ENCODE measurements at regions not wholly inside any gene's neighbourhood (a gene's known extent, or its start where the extent isn't known, plus 50 kb on each side); places are given as distances from the start of the nearest gene placed in this dataset.

- intact Hi-C loops (cut with DNase I, micrococcal nuclease): no loop called here
- no peak overlapping the region for H3K4me3 Mint-ChIP-seq
- H3K4me1 Mint-ChIP-seq (ENCODE audit: low read depth): no peaks in the 10 kb centered on the region
- Histone ChIP-seq H3K4me1 (ENCODE audit: insufficient read depth, low read length) (no peaks in the 10 kb centered on the region), H3K27ac (ENCODE audit: low read depth in 1 of 2, low read length in 2 of 2) (no peak overlapping the region), H3K9me3 (ENCODE audit: control insufficient read depth in 1 of 2, insufficient read depth in 1 of 2, low read length in 2 of 2) (no peaks in the 10 kb centered on the region), H3K4me3 (ENCODE audit: low read length) (no peak overlapping the region), H3K27me3 (ENCODE audit: control insufficient read depth in 1 of 2, insufficient read depth in 2 of 2, low read length in 2 of 2) (peaks cover 0 to 7% of the 10 kb centered on the region in 2 experiments), H3K36me3 (ENCODE audit: insufficient read depth, low read length) (no peaks in the 10 kb centered on the region)
- H3K36me3 Mint-ChIP-seq (ENCODE audit: low read depth): no peaks in the 10 kb centered on the region
- ChIA-PET CTCF (no interaction called here), POLR2A (no interaction called here)
- no peak overlapping the region for H3K27ac Mint-ChIP-seq
- H3K9me3 Mint-ChIP-seq: no peaks in the 10 kb centered on the region
- TF ChIP-seq, protein P1, sequence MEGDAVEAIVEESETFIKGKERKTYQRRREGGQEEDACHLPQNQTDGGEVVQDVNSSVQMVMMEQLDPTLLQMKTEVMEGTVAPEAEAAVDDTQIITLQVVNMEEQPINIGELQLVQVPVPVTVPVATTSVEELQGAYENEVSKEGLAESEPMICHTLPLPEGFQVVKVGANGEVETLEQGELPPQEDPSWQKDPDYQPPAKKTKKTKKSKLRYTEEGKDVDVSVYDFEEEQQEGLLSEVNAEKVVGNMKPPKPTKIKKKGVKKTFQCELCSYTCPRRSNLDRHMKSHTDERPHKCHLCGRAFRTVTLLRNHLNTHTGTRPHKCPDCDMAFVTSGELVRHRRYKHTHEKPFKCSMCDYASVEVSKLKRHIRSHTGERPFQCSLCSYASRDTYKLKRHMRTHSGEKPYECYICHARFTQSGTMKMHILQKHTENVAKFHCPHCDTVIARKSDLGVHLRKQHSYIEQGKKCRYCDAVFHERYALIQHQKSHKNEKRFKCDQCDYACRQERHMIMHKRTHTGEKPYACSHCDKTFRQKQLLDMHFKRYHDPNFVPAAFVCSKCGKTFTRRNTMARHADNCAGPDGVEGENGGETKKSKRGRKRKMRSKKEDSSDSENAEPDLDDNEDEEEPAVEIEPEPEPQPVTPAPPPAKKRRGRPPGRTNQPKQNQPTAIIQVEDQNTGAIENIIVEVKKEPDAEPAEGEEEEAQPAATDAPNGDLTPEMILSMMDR (IDR thresholded peaks at IDR 0.05): no peak
- DNase-seq: no peak
- H3K27me3 Mint-ChIP-seq: peaks cover 28% of the 10 kb centered on the region
- no peak for ATAC-seq (ENCODE audit: poor library complexity)
These were observed 344.8 kb upstream of the NFE2L3 start for GRCh38 chr7:25807086-25807611.

DNA sequence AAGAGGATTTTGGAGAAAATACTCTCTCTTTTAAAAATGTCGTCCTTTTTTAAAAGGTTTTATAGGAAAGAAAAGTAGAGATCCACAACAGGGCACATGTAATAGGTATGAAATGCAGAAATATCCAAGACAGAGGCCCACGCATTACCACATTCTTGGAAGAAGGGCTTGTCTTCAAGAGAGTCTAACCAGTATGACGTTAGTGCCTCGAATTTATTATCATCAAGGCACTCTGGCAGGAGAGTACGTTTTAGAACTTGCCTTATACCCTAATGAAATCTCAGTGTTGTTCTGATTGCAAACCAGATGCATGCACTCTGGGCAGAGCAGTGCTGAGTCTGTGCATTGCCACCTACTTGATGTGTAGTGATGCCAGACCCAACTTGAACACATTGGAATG, 342.6 kb upstream of the NFE2L3 start:
- ChIA-PET POLR2A (no interaction called here), CTCF (no interaction called here)
- TF ChIP-seq, protein P1 (IDR thresholded peaks at IDR 0.05): no peak
- H3K4me3 Mint-ChIP-seq: no peak overlapping the region
- no peak overlapping the region for H3K4me3 ChIP-seq (ENCODE audit: low read length)
- H3K27ac ChIP-seq (ENCODE audit: low read depth in 1 of 2, low read length in 2 of 2): no peak overlapping the region
- H3K27ac Mint-ChIP-seq: no peak overlapping the region
- DNase-seq (no peak), ATAC-seq (ENCODE audit: poor library complexity) (no peak)
- no peaks in the 10 kb centered on the region for H3K4me1 Mint-ChIP-seq (ENCODE audit: low read depth)
- H3K9me3 Mint-ChIP-seq: no peaks in the 10 kb centered on the region
- no peaks in the 10 kb centered on the region for H3K9me3 ChIP-seq (ENCODE audit: control insufficient read depth in 1 of 2, insufficient read depth in 1 of 2, low read length in 2 of 2)
- H3K27me3 ChIP-seq (ENCODE audit: control insufficient read depth in 1 of 2, insufficient read depth in 2 of 2, low read length in 2 of 2): peaks cover 0 to 15% of the 10 kb centered on the region in 2 experiments
- intact Hi-C loops (cut with DNase I, micrococcal nuclease): no loop called here
- no peaks in the 10 kb centered on the region for H3K36me3 Mint-ChIP-seq (ENCODE audit: low read depth)
- H3K4me1 ChIP-seq (ENCODE audit: insufficient read depth, low read length): no peaks in the 10 kb centered on the region
- H3K36me3 ChIP-seq (ENCODE audit: insufficient read depth, low read length): no peaks in the 10 kb centered on the region
- H3K27me3 Mint-ChIP-seq: peaks cover 19% of the 10 kb centered on the region

DNA sequence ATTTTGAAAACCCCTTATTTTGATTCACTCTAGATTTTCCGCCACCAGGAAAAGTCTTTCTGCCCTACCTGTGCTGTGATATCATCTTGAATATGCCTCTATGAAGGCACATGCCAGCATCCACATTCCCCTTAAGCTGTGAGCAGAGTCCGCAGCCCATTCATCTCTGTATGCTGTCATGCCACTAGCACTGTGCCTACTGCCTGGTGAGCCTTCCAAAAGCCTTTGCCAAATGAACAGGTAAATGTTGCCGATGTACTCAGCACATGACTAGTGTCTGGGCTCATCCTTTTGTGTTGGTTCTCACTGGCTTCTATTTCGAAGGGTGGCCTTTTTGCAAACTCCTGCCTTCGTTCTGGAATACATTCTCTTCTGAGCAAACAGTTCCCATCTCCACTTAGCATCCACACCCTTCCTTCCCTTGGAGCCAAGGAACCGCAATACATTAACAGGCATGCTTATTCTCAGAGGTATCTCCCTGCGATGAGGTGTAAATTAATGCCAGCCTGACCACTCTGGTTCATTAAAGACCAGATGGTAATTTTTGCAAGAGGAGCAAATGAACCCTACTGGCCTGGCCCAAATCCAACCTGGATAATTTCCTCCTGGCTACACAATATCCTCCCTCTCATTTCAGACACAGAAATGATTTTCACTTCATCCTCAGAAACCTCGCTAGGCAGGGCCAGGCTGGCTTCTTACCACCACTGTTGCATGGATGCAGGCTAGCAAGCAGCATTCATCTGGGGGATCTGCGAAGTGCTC, 339.7 kb upstream of the NFE2L3 start:
- TF ChIP-seq, protein P1 (IDR thresholded peaks at IDR 0.05): no peak
- Mint-ChIP-seq H3K9me3 (peaks cover 1% of the 10 kb centered on the region), H3K4me3 (no peak overlapping the region), H3K4me1 (ENCODE audit: low read depth) (no peaks in the 10 kb centered on the region), H3K27ac (no peak overlapping the region), H3K27me3 (peaks cover 26% of the 10 kb centered on the region), H3K36me3 (ENCODE audit: low read depth) (no peaks in the 10 kb centered on the region)
- ATAC-seq (ENCODE audit: poor library complexity) (no peak), DNase-seq (no peak)
- H3K9me3 ChIP-seq (ENCODE audit: control insufficient read depth in 1 of 2, insufficient read depth in 1 of 2, low read length in 2 of 2): no peaks in the 10 kb centered on the region
- intact Hi-C loops (cut with DNase I, micrococcal nuclease): no loop called here
- peaks cover 5 to 9% of the 10 kb centered on the region in 2 experiments for H3K27me3 ChIP-seq (ENCODE audit: control insufficient read depth in 1 of 2, insufficient read depth in 2 of 2, low read length in 2 of 2)
- CTCF ChIA-PET: no interaction called here
- H3K4me1 ChIP-seq (ENCODE audit: insufficient read depth, low read length): no peaks in the 10 kb centered on the region
- no peak overlapping the region for H3K4me3 ChIP-seq (ENCODE audit: low read length)
- H3K36me3 ChIP-seq (ENCODE audit: insufficient read depth, low read length): no peaks in the 10 kb centered on the region
- POLR2A ChIA-PET: no interaction called here
- no peak overlapping the region for H3K27ac ChIP-seq (ENCODE audit: low read depth in 1 of 2, low read length in 2 of 2)
